NAMALWA (cell line): ENCODE measurements at regions not wholly inside any gene's neighbourhood (a gene's known extent, or its start where the extent isn't known, plus 50 kb on each side); places are given as distances from the start of the nearest gene placed in this dataset.

Source experiments
- DNase-seq: peaks from one replicate; pipeline ENCODE4 v3.0.0-alpha.2; 2015; ENCODE audit warnings: low spot score

DNA sequence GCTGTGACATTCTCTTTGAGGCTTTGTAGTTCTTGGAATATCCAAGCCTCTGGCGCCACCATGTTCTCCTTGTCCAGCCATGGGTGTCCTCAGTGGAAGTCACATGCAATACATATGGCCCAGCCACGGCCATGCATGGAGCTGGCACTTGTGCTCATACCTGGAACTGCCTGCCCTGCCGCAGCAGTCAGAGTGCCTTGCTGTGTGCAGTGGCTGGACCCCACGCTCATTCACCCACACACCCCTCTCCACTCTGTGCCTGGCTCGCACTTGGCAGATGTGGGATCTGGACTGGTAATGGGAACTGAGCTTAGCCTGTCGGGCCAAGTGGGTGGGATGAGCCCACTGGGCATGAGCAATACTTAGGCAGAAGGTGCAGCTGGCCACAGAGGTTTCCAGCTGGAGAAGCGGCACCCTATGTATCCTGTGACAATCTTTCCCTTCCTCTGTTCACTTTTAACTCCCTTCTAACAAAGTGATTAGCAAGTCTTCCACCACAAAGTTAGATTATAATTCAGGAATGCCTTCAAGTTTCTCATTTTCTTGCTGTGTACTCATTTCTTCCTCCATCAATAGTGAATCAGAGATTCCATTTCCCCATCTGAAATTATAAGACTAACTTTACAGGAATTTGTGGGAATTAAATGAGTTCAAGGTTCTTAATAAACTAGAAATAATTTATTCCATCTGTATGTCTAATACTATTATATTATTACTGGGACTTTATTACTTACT is 351.6 kb upstream of the NCAM2 start:
- no peak for DNase-seq

DNA sequence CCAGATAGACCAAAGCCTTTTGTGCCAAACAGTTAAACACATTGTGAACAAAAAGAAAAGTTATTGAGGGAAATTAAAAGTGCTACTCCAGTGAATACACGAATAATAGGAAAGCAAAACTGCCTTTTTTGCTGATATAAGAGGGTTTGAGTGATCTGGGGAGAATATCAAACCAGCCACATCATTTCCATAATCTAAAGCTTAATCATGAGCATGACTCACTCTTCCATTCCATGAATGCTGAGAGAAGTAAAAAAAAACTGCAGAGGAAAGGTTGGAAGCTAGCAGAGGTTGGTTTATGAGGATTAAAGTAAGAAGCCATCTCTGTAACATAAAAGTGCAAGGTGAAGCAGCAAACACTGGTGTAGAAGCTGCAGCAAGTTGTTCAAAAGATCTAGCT is 350.6 kb upstream of the NCAM2 start:
- no peak for DNase-seq

DNA sequence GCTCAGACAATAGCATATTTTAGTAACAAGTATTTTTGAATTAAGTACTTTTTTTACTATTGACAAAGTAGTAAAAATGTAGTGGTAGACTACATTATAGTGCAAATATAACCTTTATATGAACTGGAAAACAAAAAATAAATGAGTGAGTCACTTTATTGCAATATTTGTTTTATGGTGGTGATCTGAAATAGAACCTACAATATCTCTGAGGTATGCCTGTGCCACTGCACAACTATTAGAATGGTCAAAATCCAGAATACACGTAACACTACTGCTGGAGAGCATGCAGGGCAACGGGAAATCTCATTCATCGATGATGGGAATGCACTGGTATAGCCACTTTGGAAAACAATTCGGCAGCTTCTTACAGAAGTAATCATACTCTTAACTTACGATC is 349.0 kb upstream of the NCAM2 start:
- DNase-seq, result no peak

DNA sequence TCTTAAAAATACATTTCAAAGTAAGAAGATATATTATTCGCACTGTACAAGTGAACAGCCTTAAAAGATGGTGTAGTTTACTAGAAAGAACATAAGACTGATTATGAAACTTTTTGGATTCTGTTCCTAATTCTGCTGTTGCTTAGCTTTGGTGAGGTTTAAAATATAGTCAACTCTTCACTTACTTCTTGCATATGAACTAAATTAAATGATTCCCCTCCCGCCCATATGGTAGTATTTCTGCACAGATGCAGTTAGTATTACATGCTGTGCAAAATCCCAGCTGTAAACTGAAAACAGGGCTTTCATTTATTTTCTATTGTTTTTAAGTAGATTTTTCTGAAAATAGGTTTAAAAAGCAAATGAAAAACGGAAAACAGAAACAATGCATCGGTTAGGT is 345.4 kb upstream of the NCAM2 start:
- no peak for DNase-seq

DNA sequence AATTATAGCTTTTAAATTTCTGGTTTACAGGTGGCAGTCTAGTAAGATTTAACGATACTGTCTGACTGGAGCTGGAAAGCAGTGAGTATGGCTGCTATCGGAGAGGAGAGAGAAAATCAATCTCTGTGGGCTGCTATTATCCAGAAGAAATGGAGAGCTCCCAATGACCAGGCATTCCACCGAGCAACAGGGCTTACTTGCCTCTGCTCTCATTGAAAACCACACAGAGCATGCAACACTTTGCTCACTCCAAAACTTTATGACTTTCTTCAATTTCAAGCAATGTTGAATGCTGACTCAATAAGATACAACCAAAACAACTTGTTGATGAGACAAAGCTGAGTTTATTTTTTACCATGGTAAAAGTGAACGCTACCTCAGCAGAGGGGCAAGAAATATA is 337.0 kb upstream of the NCAM2 start:
- DNase-seq, result no peak

DNA sequence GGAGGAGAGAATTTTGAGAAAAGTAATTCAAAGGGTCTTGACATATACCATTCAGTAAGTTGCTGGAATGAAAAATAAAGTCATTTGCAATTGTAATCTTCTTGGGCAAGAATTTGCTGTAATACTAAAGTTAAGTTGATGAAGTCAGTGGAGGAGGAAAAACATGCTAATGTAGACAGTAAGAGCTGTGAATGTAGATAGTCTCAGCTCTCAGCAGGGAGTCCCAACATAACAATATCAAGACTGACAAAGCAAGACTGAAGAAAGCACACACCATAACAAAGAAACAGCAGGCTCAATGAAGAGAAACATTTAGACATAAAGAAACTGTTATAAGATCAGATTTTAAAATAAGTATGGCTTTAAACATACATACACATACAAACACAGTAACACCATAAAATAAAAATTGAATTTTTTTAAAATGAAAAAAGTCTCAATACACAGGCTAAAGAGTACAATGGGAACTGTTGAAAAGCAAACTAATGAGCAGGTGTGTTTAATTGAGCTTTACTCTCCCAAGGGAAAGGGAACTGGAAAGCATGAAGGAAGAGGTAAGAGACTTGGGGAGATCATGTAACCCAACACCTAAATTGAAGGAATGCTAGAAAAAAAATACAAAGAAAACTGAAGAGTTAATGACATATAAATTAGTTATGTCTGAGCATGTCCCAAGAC is 336.3 kb upstream of the NCAM2 start:
- no peak for DNase-seq

DNA sequence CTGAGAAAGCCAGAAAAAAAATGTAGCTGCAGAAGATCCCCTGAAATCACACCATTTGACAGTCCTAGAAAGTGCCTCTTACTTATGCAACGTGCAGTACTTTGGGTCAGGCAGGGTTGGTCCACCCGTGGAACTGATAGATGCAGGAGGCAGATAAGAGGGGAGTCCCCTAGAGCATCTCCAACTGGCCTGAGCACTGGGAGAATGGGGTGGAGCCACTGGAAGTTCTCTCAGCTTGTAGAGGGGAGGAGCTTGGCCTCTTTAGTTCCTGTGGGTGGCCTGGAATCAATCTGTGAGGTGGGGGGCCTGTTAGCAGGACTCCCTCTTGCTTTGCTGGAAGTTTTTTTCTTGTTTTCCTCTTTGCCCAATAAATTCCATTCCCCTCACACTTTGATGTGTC is 335.7 kb upstream of the NCAM2 start:
- no peak for DNase-seq

DNA sequence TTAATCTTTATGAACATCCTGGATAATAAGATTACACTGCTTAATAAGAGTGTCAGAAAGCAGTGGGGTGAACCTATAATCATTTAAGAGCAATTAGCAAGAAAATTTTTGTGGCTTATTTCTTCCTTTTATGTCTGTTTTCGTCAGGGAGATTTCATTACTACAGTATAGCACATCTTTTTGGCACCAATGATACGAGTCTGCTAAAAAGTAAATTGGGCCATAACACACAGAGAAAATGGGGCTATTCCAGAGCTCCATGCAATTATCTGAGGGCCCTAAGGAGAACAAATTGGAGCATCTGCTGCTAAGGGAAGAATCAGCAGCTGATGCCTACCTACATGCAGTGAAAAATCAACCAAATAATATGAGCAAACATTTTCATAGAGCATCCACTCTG is 330.3 kb upstream of the NCAM2 start:
- DNase-seq, result no peak

DNA sequence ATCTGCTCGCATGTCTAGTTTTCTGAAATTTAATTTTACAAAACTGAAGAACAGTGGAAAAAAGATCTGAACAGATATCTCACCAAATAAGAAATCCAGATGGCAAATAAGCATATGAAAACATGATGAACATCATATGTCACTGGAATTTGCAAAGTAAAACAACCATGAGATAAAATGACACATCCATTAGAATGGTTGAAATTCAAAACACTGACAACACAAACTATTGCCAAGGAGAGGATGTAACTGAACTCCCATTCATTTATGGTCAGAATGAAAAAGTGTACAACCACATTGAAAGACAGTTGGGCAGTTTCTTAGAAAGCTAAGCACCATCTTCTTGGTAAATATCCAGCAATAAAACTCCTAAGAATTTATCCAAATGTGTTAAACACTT is 312.7 kb upstream of the NCAM2 start:
- no peak for DNase-seq

DNA sequence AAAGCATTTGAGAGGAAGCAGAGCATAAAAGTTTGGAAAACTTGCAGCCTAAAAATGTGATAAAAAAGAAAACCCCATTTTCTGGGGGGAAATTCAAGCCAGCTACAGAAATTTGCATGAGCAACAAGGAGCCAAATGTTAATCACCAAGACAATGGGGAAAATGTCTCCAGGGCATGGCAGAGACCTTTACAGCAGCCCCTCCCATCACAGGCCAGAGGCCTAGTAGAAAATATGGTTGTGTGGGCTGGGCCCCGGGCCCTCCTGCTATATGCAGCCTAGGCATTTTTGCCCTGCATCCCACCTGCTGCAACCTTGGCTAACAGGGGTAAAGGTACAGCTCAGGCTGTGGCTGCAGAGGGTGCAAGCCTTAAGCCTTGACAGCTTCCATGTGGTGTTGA is 299.6 kb upstream of the NCAM2 start:
- DNase-seq, result no peak

DNA sequence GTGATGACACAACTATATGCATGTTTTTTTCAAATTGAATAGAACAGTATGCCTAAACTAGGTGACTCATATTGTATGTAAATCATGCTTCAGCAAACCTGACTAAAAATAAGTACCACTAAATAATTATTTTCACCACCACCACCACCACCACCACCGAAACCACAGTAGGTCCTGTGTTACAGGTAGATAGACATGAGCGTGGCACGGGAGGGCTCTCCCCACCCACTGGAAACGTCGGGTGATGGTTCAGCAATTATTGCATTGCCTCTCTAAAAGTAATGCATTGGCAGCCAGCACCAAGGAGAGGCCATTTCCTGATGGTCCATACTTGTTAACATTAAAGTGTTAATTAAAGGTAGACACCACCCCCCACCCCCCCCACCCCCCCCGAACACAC is 297.0 kb upstream of the NCAM2 start:
- no peak for DNase-seq

DNA sequence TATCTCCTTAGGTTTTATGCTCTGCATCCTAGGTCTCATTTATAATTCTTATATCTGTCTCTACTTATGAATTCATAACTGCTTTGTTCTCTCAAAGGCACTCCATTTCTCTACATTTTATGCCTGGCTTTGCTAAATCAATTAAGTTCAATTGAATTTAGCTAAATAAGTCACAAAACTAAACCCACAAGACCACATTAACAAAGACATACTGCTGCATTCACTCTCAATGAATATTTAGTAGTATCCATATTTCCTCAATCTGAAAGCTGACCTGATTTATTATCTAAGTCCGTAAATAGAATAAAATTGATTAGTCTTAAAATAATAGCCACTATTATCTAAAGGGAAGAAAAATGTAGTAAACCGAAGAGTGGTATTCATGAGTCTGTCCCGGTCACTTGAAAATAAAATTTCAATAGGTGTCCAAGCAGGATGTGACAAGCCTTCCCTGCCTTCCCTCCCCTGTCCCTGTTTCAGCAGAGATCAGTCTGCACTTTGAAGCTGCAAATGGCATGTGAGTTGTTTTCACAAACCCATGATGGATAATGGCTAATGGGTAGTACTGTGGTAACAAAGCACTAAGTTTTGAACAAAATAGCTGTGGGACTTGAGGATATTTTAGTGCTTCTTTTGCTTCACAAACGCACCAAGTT is 295.0 kb upstream of the NCAM2 start:
- DNase-seq, result no peak

DNA sequence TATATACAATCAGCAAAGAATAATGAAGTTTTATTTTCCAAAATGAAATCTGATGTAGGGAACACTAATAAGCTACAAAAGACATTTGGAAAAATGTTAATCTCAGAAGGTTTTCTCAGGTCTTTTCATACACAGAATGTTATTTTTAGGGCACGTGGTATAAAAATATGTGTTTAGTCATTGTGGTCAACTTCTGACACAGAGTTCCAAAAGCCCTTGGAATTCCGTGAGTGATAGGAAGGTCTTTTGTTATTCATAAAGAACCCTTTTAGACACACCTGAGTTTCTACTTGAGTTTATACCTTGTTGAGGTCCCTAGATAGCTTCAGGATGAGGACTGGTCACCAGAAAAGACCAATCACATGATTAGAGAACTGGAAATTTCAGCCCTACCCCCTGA is 277.6 kb upstream of the NCAM2 start:
- DNase-seq, result no peak

DNA sequence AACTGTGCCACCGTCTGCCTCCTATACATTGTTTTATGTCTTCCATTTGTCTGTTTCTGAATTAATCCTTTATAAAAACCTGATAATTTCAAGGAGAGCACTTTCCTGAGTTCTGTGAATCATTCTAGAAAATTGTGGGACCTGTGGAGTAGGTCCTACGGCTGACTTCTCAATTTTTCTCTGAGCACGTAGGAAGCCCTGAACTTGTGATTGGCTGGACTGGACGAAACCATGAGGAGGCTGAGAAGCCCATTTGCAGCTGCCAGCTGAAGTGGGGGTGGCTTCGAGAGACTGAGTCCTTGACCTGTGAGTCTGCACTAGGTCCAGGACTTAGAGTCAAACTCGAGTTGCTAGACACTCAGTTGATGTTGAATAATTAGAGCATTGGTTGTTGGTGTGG is 277.1 kb upstream of the NCAM2 start:
- DNase-seq, result no peak

DNA sequence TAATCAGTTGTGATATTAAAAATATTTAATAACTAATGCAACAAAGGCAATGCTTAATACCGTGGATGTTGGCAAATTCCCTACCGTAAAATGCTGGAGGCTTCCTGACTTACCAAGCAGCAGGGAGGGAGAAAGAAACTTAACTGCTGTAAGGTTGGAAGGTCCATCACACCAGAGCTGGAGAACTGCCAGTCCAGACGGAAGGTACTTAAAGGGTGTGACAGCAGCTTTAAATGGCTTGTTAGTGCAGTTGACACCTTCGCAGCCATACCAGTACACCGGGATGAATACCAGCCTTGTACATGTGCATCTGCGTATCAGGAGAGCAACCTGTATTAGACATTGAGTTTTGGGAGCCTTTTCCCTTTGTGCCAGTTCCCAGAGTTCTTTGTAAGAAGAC is 269.5 kb upstream of the NCAM2 start:
- DNase-seq, result no peak

DNA sequence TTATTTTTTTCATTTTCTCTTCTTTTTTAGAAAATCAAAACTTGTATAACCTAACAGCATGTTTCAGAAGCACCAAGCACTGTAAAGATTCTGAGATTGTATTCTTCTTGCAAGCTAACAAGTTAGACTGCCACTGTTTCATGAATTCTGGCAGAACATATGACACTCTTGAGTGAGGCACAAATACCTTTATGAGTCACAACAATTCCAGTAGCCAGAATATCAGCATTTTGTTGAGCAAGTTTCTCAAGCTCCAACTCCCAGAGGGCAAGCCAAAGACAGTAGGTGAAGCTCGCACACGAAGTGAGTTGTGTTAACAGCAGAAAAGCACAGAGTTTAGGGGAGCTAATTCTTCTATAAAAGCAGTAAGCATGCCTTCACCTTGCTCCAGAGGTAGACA is 268.8 kb upstream of the NCAM2 start:
- no peak for DNase-seq

DNA sequence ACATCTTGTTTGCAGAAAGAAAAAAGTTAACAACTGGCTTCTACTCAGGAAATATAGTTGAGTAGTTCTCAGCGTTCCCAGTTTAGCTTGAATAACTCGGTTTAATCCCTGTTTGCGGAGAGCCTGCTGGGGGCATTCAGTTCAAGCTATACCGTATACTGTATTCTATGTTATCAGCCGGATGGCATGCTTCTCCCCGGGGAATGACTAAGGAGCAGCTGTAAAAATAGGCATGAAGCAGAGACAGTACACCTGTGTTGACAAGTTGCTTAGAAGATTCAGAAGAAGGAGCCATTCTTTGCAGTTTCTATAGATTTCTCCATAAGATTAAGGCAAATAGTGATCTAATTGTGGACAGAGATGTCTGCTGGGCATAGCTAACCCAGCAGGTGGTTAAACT is 267.8 kb upstream of the NCAM2 start:
- no peak for DNase-seq

DNA sequence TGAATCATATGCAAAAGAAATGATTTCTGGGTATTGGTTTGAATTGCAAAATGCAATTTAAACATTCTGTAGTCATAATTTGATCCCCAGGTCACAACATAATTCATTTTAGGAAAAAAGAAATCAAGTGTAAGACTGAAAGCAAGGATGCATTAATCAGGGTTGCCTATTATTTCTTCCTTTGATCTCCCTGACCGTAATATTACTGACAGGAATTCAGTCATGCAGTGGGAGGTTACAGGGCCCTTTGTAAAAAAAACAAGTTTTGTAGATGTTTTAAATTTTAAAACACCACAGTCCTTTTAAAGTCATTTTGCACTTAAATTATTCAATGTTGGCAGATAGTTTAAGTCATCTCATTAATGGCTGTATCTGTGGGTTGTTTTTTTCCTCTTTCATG is 263.0 kb upstream of the NCAM2 start:
- DNase-seq, result no peak

DNA sequence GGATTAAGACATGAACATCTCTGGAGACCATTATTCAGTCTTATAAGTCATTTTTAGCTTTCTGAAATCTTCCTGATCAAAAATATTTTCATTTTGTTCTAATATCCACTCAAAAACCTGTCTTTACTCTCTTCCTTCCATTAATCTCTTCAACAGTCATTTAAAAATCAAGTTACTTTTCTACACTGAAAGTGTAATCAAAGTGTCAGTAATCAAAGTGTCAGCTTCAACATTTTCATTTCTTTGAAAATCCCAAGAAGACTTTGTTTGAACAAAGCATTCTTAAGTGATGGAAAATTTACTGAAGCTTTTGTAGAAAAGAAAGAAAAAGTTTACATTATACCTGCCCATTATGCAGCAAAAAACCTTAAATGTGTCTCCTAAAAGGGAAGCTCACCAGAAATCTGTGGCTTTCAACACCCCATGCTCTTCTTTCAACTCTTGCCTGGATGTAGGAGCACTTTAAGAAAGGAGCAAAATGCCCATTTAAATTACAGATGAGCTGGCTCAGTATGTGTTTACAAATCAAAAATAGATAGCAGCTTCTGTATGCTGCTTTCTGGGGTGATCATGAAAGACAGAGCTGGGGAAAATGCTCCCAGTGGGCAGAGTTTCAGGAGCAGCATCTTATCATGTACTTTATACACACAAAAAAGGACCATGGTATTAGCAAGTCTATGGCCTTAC is 260.8 kb upstream of the NCAM2 start:
- no peak for DNase-seq

DNA sequence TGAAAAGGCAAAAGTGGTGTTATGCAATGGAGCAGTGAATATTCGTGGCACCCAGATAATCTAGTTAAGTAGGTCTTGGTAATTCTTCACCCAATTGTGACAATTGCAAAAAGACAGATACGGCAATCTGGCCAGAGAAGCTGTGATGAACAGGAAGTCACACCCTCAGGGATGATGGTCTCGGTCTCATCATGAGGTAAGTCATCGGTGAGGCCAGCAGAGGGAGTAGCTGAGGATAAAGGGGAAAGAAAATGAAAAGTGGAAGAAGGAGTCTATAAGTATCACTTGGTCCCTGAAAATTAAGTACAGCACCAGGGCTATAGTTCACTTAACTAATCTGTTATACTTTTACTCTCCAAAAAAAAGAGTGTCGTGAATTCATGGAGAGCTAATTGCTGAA is 258.8 kb upstream of the NCAM2 start:
- peak; percentile 47 for DNase-seq

DNA sequence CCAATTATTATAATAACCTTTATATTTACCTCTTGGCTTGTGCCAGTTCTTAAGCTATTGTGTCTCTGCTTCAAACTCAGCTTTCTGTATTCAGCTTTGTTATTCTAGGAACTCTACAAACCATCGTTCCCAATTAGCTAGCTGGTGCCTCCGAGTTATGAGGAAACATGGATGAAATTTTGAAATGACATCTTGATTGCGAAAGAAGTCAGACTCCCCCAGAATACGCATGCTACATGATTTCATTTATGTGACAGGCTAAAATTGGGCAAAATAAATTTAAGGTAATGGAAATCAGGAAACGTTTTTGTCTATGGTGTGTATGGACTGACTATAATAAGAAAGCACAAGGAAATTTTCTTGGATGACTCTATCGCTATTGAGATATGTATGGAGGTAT is 256.8 kb upstream of the NCAM2 start:
- DNase-seq, result no peak

DNA sequence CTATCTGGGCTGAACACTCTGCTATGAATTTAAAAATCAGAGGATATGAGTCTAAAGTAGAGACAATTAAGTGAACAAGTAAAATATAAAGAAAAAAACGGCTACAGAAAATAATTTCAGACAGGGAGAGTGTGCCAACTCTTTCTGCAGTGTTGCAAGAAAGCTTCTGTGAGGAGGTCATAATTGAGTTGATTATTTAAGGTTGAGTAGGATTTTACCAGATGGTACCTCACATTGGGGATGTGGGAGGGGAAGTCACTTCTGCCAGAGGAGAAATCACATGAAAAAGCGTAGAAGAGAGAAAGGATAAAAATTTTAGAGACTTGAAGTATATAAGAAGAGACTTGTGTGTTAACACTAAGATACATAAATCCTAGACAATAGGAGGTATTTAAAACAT is 238.0 kb upstream of the NCAM2 start:
- no peak for DNase-seq

DNA sequence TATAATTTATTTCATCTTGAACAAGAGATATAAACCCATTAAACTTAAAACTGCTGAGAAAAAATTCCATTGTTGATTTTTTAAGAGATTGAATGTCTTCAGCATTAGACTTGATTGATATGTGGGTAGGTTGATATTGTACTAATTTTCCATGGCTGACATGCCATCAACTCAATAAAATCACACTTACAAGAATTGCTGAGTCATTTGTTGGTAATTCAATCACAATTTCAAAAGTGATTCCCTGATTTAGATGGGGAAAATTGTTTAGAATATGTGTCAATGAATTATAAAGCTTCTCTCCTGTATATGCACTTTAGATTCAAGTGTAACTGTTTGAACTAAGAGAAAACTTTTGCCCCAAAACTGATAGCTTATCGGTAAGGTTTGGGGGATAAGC is 223.5 kb upstream of the NCAM2 start:
- no peak for DNase-seq
